Fibroblast of the aortic adventitia (primary cell): ENCODE measurements at regions not wholly inside any gene's neighbourhood (a gene's known extent, or its start where the extent isn't known, plus 50 kb on each side); places are given as distances from the start of the nearest gene placed in this dataset.

Experiments used
- DNase-seq: peaks from one replicate; pipeline ENCODE4 v3.0.0-alpha.2; 2010; ENCODE audit warnings: low read depth
- H3K4me3 ChIP-seq: 2 replicates; pipeline ENCODE4 v1.5.1; 2011; ENCODE audit warnings: low read depth, mild to moderate bottlenecking, control low read depth, low read length, moderate library complexity
- TF ChIP-seq, protein P1 (sequence below): IDR thresholded peaks from 2 replicates; pipeline ENCODE4 v1.5.1; 2011; ENCODE audit warnings: mild to moderate bottlenecking, low read length, control low read depth, inconsistent platforms; ENCODE audit not compliant: insufficient read depth

DNA sequence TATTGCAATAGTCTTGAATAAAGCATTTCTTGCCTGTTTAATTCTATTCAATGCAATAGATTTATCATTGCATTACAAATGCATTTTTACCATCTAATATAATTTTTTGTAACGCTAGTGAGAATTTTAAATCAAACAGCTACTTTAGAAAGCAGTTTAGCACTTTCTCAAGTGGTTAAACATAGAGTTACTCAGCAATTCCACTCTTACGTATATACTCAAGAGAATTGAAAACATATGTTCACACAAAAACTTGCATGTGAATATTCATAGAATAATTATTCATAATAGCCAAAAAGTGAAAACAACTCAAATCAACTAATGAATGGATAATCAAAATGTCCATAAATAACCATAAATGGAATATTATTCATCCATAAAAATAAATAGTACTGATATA is 244.7 kb downstream of the TMEM167A start:
- TF ChIP-seq, protein P1, sequence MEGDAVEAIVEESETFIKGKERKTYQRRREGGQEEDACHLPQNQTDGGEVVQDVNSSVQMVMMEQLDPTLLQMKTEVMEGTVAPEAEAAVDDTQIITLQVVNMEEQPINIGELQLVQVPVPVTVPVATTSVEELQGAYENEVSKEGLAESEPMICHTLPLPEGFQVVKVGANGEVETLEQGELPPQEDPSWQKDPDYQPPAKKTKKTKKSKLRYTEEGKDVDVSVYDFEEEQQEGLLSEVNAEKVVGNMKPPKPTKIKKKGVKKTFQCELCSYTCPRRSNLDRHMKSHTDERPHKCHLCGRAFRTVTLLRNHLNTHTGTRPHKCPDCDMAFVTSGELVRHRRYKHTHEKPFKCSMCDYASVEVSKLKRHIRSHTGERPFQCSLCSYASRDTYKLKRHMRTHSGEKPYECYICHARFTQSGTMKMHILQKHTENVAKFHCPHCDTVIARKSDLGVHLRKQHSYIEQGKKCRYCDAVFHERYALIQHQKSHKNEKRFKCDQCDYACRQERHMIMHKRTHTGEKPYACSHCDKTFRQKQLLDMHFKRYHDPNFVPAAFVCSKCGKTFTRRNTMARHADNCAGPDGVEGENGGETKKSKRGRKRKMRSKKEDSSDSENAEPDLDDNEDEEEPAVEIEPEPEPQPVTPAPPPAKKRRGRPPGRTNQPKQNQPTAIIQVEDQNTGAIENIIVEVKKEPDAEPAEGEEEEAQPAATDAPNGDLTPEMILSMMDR, result no peak

DNA sequence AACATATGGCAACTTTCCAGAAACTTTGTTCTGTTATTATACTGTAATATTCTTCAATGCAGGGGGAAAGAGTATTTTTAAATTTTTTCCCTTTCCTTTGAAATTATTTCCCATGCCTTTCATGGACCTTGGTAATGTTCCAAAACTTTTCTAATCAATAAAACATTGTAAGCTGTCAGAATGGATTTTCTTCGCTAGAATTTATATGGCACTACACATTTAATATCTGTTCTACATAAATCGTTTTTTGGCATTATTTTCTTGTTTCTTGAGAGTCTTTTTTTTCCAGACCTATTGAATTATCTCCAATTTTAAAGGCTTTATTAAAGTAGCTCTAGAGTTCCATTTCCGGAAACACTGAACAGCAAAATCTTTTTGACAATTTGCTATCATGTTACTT is 249.0 kb downstream of the TMEM167A start:
- no peak for DNase-seq
- H3K4me3 ChIP-seq, result no peak overlapping the region
- TF ChIP-seq, protein P1, result no peak

More for the DNA sequence above, 244.7 kb downstream of the TMEM167A start:
- no peak for DNase-seq
- no peak overlapping the region for H3K4me3 ChIP-seq

DNA sequence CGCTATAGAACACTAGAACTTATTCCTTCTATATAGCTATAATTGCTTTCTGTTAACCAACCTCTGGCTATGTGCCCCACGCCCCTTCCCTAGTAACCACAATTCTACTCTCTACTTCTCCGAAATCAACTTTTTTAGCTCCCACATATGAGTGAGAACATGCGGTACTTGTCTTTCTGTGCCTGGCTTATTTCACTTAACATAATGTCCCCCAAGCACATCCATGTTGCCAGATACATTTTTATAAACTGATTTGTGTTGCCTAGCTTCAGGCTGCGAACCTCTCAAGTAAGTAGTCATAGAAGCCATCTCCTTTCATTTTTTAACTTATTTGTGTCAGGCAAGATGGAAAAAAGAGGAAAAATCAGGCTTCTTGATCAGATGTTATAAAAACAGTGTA is 249.5 kb downstream of the TMEM167A start:
- TF ChIP-seq, protein P1, result no peak

GRCh38 chr5:82822634-82822927 is 254.6 kb downstream of the TMEM167A start:
- TF ChIP-seq, protein P1, result no peak
- DNase-seq, result no peak

More for the DNA sequence above, 249.5 kb downstream of the TMEM167A start:
- DNase-seq, result no peak
- H3K4me3 ChIP-seq, result no peak overlapping the region

DNA sequence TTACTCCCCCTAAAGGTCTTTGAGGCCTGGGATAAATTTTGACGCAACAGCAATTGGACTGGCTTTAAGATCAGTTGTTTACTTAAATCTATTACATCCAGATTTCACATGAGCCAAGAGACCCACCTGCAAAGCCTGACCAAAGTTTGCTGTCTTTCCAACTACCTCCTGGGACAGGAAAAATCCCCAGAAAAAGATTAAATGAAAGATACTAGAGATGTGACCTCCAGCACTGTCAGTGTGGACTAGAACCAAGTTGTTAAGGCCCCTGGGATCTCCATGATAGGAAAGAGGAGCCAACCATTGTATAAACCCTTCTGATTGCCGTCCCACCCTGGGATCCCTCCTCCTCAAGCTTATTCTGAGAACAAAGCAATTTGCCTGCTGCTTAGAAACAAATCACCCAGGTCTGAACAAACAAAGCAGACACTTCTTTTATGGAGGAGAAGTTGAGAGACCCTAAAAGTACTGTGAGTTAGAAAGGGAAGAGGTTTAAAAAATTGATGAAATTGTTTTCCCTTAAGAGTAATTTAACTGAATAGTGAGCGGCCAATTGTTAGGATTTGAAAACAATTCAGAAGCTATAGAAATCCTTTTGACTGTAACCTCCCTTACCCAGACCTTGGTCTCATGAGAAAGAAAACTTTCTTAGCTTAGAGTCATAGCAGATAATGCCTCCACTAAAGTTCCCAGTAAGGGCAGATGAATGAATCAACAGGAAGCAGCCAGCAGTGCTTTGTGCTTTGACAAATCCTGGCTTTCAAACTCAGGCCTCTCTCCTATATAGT is 255.2 kb downstream of the TMEM167A start:
- no peak overlapping the region for H3K4me3 ChIP-seq
- TF ChIP-seq, protein P1, result no peak
- DNase-seq, result peak; percentile 43

More at GRCh38 chr5:82822634-82822927, 254.6 kb downstream of the TMEM167A start:
- no peak overlapping the region for H3K4me3 ChIP-seq

GRCh38 chr5:82820961-82821845 is 256.0 kb downstream of the TMEM167A start:
- DNase-seq, result no peak
- TF ChIP-seq, protein P1, result no peak
- no peak overlapping the region for H3K4me3 ChIP-seq
